ENCODE measurements at regions not wholly inside any gene's neighbourhood (a gene's known extent, or its start where the extent isn't known, plus 50 kb on each side); places are given as distances from the start of the nearest gene placed in this dataset.
"Not testable (repeated sequence)": the region's sequence is repeated elsewhere in the genome, so short reads cannot be mapped to it uniquely, and the experiment has no call there.

DNA sequence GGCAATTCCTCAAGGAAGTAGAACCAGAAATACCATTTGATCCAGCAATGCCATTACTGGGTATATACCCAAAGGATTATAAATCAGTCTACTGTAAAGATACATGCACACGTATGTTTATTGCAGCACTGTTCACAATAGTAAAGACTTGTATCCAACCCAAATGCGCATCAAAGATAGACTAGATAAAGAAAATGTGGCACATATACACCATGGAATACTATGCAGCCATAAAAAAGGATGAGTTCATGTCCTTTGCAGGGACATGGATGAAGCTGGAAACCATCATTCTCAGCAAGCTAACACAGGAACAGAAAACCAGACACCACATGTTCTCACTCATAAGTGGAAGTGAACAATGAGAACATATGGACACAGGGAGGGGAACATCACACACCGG, 130.0 kb upstream of the HS3ST4 start:
- not testable (repeated sequence) for DNase-seq

DNA sequence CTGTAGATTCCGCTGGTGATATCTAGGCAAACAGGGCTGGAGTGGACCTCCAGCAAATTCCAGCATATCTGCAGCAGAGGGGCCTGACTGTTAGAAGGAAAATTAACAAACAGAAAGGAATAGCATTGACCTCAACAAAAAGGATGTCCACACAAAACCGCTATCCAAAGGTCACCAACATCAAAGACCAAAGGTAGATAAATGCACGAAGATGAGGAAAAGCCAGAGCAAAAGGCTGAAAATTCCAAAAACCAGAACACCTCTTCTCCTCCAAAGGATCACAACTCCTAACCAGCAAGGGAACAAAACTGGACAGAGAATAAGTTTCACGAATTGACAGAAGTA, 134.8 kb upstream of the HS3ST4 start:
- not testable (repeated sequence) for DNase-seq

DNA sequence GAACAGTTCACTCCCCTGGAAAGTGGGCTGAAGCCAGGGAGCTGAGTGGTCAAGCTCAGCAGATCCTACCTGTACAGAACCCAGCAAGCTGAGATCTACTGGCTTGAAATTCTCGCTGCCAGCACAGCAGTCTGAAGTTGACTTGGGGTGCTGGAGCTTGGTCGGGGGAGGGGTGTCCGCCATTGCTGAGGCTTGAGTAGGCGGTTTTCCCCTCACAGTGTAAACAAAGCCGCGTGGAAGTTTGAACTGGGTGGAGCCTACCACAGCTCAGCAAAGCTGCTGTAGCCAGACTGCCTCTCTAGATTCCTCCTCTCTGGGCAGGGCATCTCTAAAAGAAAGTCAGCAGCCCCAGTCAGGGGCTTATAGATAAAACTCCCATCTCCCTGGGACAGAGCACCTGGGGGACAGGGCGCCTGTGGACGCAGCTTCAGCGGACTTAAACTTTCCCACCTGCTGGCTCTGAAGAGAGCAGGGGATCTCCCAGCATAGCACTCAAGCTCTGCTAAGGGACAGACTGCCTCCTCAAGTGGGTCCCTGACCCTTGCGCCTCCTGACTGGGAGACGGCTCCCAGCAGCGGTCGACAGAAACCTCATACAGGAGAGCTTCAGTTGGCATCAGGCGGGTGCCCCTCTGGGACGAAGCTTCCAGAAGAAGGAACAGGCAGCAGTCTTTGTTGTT, 135.3 kb upstream of the HS3ST4 start:
- not testable (repeated sequence) for DNase-seq

DNA sequence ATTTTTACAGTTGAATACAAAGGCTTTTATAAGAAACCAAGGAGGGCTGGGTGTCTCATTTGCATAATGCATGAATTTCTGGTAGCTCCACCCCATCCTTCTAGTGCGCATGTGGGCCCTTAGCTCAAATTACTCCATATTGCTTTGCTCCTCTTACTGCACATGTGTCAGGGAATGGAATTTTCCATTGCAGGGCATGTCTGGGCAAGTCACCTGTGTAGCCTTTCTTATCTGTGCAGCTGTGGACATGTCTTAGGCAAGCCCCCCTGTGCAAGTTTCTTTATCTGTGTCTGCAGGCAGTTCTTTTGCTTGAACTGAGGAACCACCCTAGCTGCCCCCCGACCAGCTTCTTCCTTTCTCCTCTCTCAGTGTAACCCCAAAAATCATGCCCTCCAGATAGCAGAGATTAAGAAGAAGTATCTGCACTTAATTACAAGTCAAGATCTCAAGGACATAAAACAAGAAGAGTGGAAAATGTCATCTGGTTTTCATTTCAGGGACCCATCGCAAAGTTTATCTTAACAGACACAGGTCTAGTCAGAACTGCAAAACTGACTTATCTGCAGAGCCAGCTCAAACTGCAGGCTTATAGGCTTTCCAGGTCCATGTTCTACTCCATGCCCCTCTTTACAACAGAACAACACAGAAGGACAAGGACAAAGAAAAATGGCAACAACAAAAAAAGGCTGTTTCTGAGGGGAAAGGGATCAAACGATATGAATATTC, 137.9 kb upstream of the HS3ST4 start:
- no peak for DNase-seq

DNA sequence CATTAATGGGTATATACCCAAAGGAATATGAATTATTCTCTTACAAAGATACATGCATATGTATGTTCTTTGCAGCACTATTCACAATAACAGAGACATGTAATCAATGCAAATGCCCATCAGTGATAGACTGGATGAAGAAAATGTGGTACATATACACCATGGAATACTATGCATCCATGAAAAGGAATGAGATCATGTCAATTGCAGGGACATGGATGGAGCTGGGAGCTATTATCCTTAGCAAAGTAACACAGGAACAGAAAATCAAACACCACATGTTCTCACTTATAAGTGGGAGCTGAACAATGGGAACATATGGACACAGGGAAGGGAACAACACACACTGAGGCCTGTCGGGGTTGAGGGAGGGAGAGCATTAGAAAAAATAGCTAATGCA, 141.1 kb upstream of the HS3ST4 start:
- DNase-seq = no peak

DNA sequence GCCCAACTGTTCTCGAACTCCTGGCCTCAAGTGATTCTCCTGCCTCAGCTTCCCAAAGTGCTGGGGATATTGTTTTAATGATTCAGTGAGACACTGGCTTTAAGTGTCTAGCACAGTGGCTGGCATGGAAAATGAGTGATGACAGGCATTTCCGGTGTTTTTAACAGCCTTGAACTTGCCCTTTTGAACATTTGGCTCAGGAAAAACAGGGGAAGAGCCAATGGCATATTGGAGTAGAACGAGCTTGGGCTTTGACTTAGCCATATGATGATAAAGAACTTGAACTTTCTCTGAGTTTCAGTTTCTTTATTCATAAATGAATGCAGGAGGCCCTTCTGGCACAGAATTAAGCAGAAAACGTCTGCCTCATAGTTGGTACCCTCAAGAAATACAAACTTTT, 145.0 kb upstream of the HS3ST4 start:
- no peak for DNase-seq

DNA sequence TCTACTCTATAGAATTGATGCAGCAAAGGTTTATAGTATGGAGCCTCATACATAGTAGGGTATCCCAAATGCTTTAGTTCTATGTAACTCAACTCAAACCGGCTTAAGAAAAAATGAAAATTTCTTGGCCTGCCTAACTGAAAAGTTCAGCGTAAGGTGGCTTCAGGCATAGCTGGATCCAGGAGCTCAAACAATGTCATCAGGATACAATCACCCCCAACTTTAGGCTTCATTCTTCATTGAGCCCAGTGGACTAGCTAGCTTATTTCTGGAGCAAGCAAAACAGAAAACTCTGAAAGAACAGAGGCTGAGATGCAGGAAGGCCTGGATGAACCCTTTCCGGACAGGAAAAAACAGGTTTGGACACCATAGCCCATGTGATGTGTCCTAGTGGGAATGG, 147.5 kb upstream of the HS3ST4 start:
- no peak for DNase-seq

DNA sequence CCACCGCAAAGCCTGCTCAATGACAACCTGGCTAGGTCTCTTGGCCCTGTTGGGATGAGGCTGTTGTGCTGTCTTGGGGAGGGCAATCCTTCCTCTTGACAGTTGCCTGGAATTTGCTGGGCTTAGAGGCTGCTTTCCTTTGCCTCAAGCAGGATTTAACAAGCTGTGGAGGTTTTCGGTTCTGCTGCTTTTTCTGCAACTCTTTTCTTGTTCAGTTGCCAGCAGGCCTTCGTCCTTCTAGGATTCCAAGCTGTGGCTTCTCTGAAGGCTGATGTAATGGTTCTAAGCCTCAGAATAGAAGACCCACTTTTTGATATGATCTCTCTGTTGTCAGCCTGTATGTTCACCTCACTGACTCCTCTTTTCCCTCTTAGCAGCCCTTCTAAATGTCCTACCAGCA, 149.5 kb upstream of the HS3ST4 start:
- no peak for DNase-seq

DNA sequence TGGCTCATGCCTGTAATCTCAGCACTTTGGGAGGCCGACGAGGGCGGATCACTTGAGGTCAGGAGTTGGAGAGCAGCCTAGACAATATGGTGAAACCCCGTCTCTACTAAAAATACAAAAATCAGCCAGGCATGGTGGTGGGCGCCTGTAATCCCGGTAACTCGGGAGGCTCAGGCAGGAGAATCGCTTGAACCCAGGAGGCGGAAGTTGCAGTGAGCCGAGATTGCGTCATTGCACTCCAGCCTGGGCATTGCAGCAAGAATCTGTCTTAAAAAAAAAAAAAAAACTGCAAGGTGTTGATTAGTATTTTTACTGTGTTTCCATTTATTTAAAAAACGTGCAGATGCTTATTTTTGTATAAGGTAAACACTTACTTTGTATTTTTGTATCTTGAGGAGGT, 152.0 kb upstream of the HS3ST4 start:
- DNase-seq = not testable (repeated sequence)

DNA sequence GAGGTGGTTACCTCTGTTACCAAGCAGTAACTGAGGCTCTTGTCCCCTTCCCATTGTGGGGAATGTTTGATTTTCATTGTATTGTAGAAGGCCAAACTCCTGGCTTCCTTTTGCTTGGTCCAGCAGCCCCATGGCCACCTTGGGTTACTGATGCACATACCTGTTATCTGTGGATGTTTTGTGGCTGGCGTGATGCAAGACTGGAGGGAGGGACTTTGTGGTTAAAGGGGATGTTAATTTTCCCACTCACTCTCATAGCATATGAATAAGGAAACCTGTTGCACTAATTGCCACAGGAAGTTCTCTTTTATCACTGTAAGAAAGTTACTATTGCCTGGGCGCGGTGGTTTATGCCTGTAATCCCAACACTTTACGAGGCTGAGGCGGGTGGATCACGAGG, 168.6 kb upstream of the HS3ST4 start:
- no peak for DNase-seq

DNA sequence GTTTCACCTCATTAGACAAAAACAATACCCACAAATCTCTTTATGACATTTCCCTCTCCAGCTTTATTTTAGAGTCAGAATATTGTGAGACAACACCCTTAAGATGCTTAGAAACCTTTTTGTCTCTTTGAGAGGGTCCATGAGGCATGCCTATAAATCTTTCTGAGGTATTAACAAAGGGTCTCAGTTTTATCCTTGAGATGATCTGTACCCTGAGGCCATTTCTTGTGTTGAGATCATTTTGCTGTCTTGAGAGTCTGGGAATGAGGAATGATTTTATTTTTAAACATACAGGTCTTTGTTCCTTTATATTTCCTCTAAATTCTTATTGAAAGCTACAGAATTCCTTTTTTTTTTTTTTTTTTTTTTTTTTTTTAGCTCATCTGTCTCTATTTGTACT, 179.7 kb upstream of the HS3ST4 start:
- DNase-seq = no peak

DNA sequence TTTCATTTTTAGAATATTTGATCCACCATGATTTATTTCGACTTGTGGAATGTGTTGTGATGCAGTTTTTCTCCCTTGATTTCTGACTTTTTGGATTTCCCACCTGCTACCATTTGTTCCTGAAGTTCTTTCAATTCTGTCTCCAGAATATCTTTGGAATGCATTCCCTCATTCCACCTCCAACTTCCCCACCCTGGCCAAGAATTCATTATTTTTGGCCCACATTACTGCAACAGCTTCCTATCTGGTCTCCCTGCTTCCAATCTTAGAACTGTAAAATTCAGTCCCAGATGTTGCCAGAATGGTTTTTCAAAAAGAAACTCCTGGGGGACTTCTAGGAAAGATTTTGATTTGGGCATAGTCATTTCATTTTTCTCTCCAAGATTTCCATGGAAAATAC, 182.3 kb upstream of the HS3ST4 start:
- no peak for DNase-seq

DNA sequence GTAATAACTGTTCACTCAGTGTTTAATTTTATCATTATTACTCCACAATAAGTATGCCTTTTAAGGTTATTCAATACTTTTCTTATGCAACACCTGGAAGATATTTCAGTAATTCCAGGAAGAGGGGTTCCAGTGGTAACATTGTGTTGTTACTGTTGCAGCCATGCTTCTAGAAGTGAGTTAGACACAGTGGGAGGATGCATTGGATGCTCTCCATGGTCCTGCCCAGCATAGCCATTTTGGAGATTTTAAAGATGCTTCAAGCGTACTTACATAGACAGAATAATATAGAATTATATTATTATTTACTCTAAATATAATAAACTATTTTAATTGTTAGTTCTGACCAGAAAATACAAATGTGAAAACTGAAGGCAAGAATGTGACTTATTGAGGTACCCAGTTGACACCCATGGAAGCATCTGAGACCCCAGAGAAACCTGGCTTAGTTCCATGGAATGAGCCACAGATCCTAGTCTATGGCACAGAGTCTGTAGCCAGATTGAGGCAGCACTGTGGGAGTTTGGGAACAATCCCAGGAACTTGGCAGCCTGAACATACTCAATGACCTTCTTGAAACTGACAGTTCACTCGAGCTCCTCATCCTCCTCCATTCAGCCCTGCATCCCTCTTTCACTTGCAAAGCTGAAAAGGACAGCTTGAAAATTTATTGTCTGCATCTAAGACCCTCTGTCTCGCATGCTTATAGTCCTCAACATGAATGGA, 190.1 kb upstream of the HS3ST4 start:
- no peak for DNase-seq

DNA sequence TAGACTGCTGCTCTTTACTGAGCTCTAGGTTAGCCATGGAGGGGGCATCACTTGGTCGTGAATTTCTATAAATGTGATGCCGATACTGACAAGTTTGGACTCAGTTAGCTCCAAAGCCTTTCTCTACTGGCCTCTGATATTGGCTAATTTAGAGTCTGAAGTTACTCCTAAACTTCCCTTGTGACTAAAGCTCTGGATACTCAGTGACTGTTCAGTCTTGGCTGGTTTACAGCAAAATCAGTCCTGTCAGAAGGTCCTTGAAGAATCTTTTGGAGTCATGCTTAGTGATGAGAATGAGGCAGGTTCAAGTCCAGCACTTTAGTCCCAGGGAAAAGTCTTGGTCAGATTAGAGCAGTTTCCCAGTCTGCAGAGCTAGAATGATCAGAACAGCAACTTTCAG, 197.5 kb upstream of the HS3ST4 start:
- DNase-seq = no peak

DNA sequence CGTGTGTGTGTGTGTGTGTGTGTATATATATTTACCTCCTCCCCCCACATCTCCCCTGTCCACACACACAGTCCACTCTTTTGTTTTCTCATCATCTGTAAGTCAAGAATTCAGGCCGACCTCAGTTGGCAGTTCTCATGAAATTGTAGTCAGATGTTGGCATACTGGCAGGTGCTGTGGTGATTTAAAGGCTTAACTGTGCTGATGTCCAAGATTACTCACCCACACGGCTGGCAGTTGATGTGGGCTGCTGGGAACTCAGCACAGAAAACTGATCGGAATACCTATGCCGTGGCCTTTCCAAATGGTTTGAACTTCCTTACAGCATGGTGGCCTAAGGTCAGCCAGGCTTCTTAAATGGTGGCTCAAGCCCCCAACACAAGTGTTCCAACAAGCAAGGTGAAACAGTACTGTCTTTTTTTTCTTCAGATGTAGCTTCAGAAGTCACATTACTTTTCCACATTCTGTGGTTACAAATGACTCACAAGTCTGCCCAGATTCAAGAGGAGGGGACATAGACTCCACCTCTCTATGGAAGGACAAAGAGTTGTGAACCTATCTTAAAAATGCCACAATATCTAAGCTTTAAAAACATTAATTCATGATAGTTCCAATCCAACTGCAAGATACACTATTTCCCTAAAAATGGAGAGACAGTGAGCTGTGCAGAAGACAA, 198.5 kb upstream of the HS3ST4 start:
- no peak for DNase-seq

DNA sequence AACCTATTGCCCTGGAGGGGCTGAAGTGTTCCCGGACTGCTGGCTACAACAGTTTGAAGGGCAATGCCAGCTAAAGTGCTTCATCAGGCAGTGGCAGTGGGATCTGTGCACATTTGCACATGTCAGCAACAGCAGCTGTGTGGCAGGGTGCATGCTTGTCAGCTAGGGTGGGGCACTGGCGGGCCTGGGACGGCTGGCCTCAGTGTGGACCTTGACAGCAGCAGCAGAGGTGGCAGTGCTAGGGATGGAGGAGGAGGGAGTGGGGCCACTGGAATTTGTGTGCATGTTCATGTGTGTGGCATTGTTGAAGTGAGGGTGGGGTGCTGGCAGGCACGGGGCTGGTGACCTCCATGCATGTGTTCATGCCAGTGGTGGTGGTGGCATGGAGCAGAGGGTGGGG, 203.3 kb upstream of the HS3ST4 start:
- DNase-seq = no peak

DNA sequence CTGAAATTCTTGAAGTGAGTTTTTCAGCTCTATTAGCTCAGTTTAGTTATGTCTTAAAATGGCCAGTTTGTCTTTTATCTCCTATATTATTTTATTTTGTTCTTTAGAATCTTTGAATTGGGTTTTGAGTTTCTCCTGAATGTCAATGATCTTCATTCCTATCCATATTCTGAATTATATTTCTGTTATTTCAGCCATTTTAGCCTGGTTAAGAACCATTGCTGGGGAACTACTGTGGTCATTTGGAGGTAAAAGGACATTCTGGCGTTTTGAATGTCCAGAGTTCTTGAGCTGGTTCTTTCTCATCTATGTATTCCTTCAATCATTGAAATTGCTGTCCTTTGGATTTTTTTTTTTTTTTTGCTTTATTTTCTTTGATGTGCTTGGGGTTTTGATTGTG, 203.9 kb upstream of the HS3ST4 start:
- no peak for DNase-seq

DNA sequence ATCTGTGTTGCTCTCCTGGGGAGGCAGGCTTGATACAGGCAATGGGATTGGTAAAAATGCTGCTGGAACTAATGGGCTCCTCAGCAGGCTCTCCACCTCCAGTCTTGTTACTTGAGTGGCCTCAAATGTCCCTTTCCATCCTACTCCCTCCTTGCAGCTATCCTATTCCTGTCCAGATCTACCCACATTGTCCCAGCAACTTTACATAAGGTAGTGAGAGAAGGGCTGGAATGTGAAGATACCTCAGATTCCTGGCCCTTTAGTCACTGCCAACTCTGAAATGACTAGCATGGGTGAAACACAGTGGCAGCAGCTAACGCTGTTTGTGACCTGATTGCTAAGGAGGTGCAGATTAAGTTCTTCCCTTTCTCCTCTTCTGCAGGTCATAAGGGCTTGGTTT, 210.1 kb upstream of the HS3ST4 start:
- DNase-seq = no peak

DNA sequence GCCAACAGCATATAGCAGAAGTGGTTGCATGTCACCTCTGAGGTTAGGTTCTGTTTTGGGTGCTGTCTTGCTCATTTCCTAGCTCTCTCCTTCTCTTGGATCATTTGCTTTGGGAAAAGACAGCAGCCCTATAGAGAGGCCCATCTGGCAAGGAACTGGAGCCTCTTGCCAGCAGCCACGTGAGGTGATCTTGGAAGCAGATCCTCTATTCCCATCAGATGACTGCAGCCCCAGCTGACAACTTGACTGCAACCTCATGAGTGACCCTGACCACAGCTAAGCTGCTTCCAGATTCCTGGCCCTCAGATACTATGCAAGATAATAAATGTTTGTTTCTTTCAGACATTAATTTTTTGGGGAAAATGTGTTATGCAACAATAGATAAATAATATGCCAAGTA, 213.3 kb upstream of the HS3ST4 start:
- DNase-seq = no peak

DNA sequence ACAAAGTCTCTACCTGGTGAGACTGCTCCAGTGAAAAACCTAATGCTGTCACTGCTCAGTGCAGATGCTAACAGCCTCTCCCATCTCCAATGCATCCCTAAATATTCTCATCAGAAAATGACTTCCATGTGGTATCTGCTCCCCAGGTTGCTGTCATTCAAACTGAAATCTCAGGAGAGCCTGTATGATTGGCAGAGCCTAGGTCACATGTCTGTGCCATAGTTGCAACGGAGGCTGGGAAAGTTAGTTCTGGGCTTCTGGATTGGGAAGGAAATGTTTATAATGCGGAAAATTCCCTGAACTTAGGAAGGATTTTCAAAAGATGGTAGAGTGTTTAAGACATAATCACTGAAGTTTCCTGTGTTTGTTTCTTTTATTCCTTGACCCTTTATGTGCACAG, 206.4 kb upstream of the ZKSCAN2 start:
- DNase-seq = no peak

DNA sequence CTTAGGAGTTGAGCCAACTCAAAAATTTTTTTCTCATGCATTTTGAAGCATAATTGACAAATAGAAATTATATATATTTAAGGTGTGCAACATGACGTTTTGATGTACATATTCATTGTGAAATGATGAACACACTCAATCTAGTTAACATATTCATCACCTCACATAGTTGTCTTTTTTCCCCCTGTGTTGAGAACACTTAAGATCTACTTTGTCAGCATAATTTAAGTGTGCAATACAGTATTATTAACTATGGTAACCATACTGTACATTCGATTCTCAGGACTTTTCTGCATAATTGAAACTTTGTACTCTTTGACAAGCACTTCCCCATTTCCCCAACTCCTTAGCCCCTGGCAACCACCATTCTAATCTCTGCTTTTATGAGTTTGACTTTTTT, 192.2 kb upstream of the ZKSCAN2 start:
- no peak for DNase-seq

DNA sequence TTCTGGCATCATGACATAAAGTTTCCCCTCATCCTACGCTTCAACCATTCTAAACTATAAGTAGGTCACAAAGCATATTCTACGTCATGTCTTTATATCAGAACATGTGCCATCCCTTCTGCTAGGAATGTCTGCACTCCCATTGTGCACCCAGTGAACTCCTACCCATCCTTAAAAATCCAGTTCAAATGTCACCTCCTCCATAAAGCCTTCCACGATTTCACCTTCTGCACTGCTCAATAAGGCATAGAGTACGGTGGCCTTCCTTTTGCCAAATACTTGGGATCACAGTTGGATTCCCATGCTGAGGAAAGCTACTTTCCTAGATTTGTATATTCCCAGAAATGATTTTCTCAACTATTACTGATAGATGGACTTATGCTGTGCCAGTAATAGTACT, 186.3 kb upstream of the ZKSCAN2 start:
- DNase-seq = no peak

DNA sequence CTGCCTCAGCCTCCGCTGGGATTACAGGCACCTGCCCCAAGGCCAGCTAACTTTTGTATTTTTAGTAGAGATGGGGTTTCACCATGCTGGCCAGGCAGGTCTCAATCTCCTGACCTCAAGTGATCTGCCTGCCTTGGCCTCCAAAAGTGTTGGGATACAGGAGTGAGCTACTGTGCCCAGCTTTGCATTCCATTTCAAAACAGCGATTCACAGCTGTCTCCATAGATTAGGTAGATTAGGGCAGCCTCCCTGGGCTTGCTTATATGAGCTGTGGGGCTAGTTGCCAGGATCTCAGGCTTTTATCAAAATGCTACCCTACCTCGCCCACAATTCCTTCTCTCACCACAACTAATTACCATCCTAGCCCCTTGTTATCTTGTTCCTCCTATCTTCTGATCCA, 176.4 kb upstream of the ZKSCAN2 start:
- DNase-seq = no peak

DNA sequence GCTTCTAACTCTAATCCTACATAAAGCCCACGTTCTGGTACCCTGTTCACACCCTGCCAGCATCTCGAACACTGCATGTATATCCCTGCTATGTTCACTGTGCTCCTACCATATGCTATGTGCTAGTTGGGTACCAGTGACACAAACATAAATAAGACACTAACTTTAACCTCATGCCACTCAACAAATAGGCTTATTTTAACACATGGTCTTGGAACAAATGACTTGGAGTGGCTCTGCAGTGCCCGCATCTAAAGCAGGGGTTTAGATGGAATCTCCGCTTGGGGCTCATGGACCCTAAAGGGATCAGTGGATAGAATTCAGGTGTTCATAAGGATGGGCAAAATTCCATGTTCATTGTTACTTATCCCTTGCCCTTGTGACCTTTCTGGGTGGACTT, 175.7 kb upstream of the ZKSCAN2 start:
- DNase-seq = no peak

All from DMS53 (cell line).